B cell (primary cell): ENCODE measurements at regions not wholly inside any gene's neighbourhood (a gene's known extent, or its start where the extent isn't known, plus 50 kb on each side); places are given as distances from the start of the nearest gene placed in this dataset.

Experiments
- CTCF ChIP-seq: fragments of 200-600 bp; IDR thresholded peaks from one replicate; pipeline ENCODE4 v1.8.0; 2022; ENCODE audit warnings: antibody characterized with exemption, mild to moderate bottlenecking
- EZH2 ChIP-seq: IDR thresholded peaks from 2 replicates; pipeline ENCODE4 v1.6.1; 2012; ENCODE audit warnings: borderline replicate concordance, low read depth, mild to moderate bottlenecking, moderate library complexity, low read length; ENCODE audit not compliant: insufficient read depth, poor library complexity, severe bottlenecking

GRCh38 chr3:137097386-137097785, 139.6 kb downstream of the IL20RB start:
- no peak for TF ChIP-seq EZH2
- TF ChIP-seq CTCF = no peak
